Kidney (tissue), 13 donors: ENCODE measurements at regions not wholly inside any gene's neighbourhood (a gene's known extent, or its start where the extent isn't known, plus 50 kb on each side); places are given as distances from the start of the nearest gene placed in this dataset.

Source experiments
- DNase-seq, 5 donors: peaks; one replicate each; pipeline ENCODE4 v3.0.0-alpha.2; 2013 to 2020
- FAIRE-seq: peaks from 2 replicates; lab custom pipeline; 2012; peaks lifted over from hg19 to GRCh38; lab: Jason Lieb, UNC
- H3K27ac ChIP-seq, 2 donors: one replicate each; pipeline ENCODE4 v1.7.0; 2013; ENCODE audit warnings: low read depth in 2 of 2, low read length in 2 of 2, inconsistent platforms in 1 of 2
- H3K27me3 ChIP-seq: one replicate; pipeline ENCODE4 v1.7.1; 2013; ENCODE audit warnings: low read length, inconsistent platforms; ENCODE audit not compliant: control insufficient read depth, insufficient read depth
- H3K36me3 ChIP-seq, 3 donors: one replicate each; pipeline versions ENCODE4 v1.7.0 to v1.7.1; 2013; ENCODE audit warnings: low read length in 3 of 3, control low read depth in 1 of 3, inconsistent platforms in 1 of 3; ENCODE audit not compliant: insufficient read depth in 3 of 3, control insufficient read depth in 2 of 3
- H3K4me1 ChIP-seq, 3 donors: one replicate each; pipeline versions ENCODE4 v1.7.0 to v1.7.1; 2013; ENCODE audit warnings: low read length in 3 of 3, inconsistent platforms in 1 of 3, low read depth in 1 of 3; ENCODE audit not compliant: control insufficient read depth in 2 of 3, insufficient read depth in 2 of 3
- H3K4me3 ChIP-seq, 3 donors: one replicate each; pipeline versions ENCODE4 v1.7.0 to v1.8.1; 2013; ENCODE audit warnings: low read length in 3 of 3, control low read depth in 1 of 3, inconsistent platforms in 1 of 3
- H3K9ac ChIP-seq, 3 donors: one replicate each; pipeline versions ENCODE4 v1.7.0 to v1.7.1; 2013; ENCODE audit warnings: low read length in 3 of 3, control low read depth in 1 of 3, inconsistent platforms in 1 of 3
- H3K9me3 ChIP-seq, 3 donors: one replicate each; pipeline versions ENCODE4 v1.7.0 to v1.7.1; 2013; ENCODE audit warnings: low read length in 3 of 3, control low read depth in 1 of 3, inconsistent platforms in 1 of 3; ENCODE audit not compliant: control insufficient read depth in 2 of 3, insufficient read depth in 1 of 3
- CTCF ChIP-seq: IDR thresholded peaks from 3 replicates; pipeline ENCODE4 v1.5.1; 2012; ENCODE audit warnings: mild to moderate bottlenecking, moderate library complexity, borderline replicate concordance; ENCODE audit not compliant: insufficient read depth; ENCODE audit errors: extremely low read depth
- intact Hi-C: fragments of 100-400 bp; cut with DNase I; formaldehyde crosslinking; loops from one replicate; pipeline ENCODE4 v1.11.1; 2022
- donor health status: control.
- donor health status: control.
- donor health status: control.
- donor health status: control.
- donor health status: control.
- donor health status: DM: yes; HTN: yes; CAD: no.
- donor health status: Normal renal cell carcinoma (clear cell type).

- intact Hi-C loops: no loop called here
- Histone ChIP-seq H3K27me3 (no peaks in the 10 kb centered on the region), H3K4me1 (peaks cover 0 to 4% (median 0%) of the 10 kb centered on the region in 3 donors), H3K9ac (no peak overlapping the region), H3K4me3 (no peak overlapping the region), H3K9me3 (no peaks in the 10 kb centered on the region), H3K27ac (no peak overlapping the region), H3K36me3 (no peaks in the 10 kb centered on the region)
- peak in 2 of 5 donors; percentile 30 to 60 for DNase-seq
- no peak for FAIRE-seq
- no peak for TF ChIP-seq CTCF
Measured at GRCh38 chr2:105600949-105601794, 143.5 kb upstream of the NCK2 start.

DNA sequence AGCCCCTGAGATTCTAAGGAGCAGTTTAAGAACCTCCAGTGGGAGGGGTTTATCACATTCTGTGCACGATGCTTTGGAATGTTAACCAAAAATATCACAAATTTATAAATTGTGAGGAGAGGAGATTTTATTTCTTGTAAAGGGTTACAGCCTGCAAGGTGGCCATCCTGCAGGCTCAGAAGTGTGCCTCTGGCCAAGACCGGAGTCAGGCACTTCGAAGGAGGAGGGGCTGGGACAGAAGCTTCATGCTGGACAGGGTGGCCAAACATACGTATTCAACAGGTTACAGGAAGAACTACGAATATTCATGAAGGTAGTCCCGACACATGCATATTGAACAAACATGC, 144.1 kb upstream of the NCK2 start:
- no peak overlapping the region for H3K9ac ChIP-seq
- intact Hi-C loops: no loop called here
- no peak for DNase-seq
- no peaks in the 10 kb centered on the region for H3K9me3 ChIP-seq
- no peak overlapping the region for H3K4me3 ChIP-seq
- no peaks in the 10 kb centered on the region for H3K36me3 ChIP-seq
- no peak for FAIRE-seq
- no peak for TF ChIP-seq CTCF
- H3K4me1 ChIP-seq: peaks cover 0 to 4% (median 0%) of the 10 kb centered on the region in 3 donors
- no peak overlapping the region for H3K27ac ChIP-seq
- H3K27me3 ChIP-seq: no peaks in the 10 kb centered on the region

- no peaks in the 10 kb centered on the region for H3K9me3 ChIP-seq
- H3K9ac ChIP-seq: no peak overlapping the region
- no peak overlapping the region for H3K4me3 ChIP-seq
- no peaks in the 10 kb centered on the region for H3K27me3 ChIP-seq
- TF ChIP-seq CTCF: no peak
- no peaks in the 10 kb centered on the region for H3K36me3 ChIP-seq
- DNase-seq: no peak
- FAIRE-seq: no peak
- H3K27ac ChIP-seq: no peak overlapping the region
- intact Hi-C loops: no loop called here
- H3K4me1 ChIP-seq: peaks cover 0 to 2% (median 0%) of the 10 kb centered on the region in 3 donors
Measured at GRCh38 chr2:105600037-105600442, 144.7 kb upstream of the NCK2 start.
